T-helper 22 cell (primary cell): ENCODE measurements at regions not wholly inside any gene's neighbourhood (a gene's known extent, or its start where the extent isn't known, plus 50 kb on each side); places are given as distances from the start of the nearest gene placed in this dataset.
"Not testable (repeated sequence)": the region's sequence is repeated elsewhere in the genome, so short reads cannot be mapped to it uniquely, and the experiment has no call there.

Experiments
- DNase-seq: peaks from one replicate; pipeline ENCODE4 v3.0.0-alpha.2; 2020; ENCODE audit warnings: low read depth

DNA sequence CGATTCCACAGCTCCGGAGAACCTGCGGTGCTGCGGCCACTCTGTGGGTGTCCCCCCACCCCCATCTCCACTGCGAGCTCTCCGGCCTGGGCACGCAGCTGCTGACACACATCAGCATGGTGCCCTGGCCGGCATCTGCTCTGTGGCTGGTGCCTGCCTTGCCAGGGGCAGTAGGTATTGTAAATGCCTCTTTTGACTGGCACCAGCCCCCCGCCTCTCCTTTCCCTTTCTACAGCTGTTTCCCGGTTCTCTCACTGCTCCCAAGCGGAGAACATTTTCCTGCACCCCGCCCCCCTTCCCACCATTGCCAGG is 357.1 kb upstream of the ZNF32 start:
- no peak for DNase-seq

DNA sequence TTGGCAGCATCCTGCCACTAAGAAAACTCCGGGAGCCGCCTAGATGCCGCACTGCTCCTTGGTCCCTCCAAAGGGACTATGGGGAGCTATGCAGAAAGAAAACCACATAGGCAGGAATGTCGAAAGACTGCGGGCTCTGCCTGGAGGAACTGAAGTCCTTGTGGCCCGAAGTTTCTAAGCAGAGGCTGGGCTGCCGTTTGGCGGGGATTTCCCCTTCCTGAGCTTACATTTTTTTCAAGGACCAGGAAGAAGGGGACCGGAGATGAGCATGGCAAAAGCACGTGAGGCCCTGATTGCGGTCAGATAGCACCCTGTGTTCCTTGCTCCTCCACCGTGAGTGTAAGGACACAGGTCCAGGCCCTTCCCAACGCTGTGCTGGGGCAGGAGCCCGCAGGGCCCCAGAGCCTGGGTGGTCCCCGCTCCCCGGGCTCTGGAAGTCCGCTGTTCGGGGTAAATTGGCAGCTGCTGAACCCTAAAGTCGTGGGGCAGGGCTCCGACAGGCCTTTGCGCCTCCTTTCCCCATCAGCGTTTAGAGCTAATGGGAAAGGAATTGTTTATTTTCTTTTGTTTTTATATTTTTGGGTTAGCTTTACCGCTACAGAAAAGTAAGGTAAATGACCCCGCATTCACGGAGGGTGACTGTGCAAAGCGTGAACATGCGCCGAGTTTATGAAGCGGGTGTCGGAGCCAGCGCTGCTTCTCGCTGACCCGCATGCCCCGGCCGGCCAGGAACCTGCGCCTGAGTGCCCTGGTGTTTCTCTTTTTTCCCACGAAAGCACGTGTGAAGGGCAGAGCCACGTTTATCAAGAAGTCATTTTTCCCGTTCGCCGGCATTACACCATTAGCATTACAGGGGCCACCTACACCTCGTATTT is 356.5 kb upstream of the ZNF32 start:
- no peak for DNase-seq

DNA sequence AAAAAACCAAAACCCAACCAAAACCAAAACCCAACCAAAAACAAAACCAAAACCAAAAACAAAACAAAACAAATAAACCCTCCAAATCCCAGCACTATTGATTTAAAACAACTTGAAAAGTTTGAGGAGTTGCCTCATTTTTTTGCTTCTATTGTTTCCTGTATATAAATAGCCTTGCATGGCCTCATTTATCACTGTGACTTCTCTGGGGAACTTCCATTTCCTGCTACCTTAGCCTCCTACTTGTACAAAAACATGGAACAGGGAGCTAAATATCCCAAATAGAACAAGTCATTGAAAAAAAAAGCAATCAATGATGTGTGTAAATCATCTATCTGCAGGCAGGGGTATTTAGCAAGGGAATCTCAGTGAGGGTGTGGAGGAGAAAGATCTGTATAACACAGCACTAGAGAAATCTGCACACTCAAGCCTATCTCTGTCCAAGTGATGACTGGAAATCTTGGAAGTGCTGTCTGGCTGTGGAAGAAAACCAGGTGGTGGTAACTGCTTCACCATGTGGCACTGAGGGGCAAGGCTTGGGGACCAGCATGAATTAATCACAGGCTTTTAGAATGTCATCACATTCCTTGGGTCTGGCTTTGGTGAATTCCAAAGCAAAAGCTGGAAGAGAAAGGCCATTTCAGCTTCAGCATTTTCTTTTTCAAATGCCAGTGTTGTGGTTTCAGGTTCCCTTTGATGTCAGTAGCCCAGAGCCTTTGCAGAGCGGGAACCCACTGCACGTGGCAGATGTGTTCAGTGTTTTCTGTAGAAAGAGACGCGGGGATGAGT is 349.5 kb upstream of the ZNF32 start:
- DNase-seq, result no peak

DNA sequence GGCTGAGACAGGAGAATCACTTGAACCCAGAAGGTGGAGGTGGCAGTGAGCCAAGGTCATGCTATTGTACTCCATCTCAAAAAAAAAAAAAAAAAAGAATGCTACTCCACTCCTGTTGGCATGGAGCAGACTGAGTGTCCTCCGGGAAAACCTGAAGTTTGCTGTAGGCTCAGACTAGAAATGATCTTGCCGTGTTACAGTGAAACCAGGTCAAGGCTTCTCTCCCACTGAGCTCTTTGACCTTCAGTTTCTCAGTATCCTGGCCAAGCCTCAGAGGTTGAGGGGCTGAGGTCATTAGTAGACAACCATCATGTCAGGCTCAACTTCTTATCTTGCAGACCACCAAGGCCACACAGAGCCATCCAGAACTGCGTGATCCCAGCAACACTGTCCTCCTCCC is 348.6 kb upstream of the ZNF32 start:
- no peak for DNase-seq

DNA sequence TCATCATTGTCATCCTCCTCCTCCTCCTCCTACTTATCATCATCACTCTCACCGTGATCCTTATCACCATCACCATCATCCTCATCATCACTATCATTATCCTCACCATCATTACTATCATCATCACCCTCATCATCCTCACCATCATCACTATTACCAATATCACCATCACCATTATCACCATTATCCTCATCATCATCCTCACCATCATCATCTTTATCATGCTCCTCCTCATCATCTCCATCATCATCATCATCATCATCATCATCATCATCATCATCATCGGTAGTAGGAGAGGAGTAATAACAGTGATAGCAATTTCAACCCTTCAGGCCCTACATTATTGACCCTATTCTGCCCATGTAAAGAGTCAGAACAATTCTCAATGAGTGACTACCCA is 345.9 kb upstream of the ZNF32 start:
- DNase-seq, result no peak

DNA sequence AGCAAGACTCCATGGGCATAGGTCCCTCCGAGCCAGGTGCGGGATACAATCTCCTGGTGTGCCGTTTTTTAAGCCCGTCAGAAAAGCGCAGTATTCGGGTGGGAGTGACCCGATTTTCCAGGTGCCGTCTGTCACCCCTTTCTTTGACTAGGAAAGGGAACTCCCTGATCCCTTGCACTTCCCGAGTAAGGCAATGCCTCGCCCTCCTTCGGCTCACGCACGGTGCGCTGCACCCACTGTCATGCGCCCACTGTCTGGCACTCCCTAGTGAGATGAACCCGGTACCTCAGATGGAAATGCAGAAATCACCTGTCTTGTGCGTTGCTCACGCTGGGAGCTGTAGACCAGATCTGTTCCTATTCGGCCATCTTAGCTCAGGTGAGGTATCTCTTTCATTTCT is 344.1 kb upstream of the ZNF32 start:
- not testable (repeated sequence) for DNase-seq

DNA sequence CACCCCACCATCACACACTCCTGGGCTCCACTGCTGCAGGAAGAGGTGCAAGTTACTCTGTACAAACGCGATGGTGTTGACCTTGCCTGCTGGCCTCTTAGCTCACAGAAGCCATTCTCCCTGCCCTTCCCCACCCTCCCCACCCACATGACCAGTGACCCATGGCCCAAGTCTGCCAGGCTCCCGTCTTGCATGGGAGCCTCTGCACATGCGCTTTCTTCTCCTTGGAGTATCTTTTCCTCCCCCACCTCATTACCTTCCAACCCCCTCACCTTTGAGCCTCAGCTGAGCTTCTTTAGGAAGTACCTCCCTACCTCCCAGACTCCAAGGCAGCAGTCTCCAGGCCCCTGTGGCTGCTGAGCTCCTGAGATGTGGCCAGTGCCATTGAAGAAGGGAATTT is 337.7 kb upstream of the ZNF32 start:
- DNase-seq, result no peak

DNA sequence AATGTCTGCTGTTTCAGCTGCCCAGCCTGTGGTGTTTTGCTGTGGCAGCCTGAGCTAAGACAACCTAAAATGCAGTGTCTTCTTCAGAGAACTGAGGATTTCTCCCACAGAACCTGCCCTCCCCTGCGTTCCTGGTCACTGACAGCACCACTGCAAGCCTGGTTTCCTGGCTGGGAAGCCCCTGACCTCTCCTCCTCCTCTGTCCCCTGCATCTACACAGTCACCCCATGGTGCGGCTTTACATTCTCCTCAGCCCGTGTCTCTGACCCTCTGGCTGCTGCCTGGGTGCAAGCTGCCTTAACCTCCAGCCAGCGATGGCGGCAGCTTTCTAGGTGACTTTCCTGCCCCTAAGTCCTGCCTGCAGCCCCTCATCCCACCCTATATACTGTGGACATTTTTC is 337.3 kb upstream of the ZNF32 start:
- DNase-seq, result no peak

DNA sequence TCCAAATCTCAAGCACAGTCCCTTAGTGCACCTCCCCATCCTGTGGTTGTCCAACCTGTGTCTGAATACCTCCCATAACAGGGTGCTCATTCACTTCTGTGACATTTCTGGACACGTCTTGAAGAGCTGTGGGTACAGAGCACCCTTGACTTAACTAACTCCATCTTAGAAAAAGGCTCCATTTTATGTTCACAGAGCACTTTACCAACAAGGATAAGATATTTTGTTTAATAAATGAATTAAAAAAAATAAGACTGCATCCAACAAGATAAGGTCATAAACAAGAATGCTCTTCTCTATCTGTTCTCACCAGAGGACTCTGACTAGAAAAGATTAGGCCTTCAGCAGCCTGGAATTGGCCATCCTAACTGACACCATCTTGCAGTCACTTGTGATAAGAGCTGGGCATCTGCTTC is 335.2 kb upstream of the ZNF32 start:
- DNase-seq, result no peak

DNA sequence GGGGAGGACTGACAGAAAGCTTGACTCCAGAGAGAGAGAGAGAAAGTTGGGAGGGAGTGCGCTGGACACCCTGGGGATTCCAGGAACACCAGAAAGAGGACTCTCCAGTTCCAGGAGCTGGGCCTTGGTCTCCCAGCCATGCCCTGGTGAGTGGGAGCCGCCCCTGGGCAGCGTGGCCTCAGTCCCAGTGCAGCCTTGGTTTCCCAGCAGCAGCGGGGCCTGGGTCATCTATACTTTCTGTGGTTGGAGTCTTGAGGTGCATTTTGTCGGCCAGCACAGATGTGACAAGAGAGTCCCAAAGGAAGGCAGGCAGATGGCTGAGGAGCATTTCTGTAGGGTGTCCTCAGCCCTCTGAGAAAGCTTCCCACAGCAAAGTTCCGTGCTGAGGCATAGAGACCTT is 334.7 kb upstream of the ZNF32 start:
- DNase-seq, result no peak

DNA sequence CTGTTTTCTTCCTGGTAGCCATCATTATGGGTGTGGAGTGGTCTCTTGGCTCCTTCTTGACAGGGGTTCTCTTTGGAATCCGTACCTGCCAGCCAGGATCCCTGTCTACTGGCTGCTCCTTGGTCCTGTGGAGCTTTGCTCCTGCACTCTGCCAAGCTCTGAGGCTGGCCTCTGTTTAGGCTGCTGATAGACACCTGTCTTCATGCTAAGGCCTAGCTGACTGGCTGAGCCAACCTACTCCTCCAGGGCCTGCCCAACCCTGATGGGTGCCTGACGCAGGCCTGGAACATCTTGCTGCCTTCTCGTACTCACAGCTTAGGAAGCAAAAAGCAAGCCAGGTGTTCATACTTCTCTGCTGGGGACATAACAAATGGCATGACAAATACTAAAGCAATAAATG is 333.6 kb upstream of the ZNF32 start:
- no peak for DNase-seq

DNA sequence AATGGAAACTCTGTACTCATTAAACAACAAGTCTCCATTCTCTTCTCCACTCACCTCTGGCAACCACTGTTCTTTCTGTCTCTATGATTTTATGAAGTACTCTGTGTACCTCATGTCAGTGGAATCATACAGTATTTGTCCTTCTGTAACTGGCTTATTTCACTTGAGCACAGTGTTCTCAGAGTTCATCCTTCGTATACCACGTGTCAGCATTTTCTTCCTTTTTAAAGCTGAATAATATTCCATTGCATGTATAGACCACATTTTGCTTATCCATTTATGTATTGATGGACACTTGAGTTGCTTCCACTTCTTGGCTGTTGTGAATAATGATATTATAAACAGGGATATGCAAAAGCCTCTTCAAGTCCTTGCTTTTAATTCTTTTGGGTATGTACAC is 333.0 kb upstream of the ZNF32 start:
- no peak for DNase-seq

DNA sequence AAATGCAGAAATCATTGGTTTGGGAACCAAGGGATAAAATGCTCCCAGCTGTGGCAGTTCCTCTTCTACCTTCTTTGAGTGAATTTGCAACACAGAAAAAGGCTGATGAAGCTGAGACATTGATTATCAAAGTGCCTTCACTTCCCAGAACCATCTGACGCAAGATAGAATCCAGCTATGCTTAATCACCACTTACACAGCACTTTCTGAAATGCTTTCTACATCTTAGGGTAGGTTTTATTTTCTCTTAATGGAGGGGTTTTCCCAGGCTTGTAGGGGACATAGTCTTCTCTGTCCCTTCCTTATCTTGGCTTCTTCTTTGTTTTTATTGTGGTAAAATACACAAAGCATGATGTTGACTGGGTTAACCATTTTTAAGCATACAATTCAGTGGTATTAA is 332.6 kb upstream of the ZNF32 start:
- no peak for DNase-seq

DNA sequence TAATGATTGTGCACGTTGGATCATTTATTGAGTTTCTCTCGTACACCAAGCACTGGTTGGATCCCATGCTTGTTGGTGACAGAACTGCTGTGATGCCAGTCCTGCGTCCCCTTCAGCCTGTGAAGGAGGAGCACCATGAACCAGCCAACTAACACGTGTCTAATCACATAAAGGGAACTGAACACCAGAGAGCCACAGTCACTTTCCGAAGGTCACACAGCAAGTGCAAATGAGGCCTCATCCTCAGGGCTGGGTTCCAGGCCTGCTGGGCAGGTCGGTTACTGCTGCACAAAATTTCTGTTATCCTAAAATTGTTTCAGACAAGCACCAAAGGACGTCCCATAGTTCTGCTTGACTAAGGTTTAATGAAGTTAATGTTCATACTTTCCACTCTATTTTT is 332.0 kb upstream of the ZNF32 start:
- DNase-seq, result no peak

DNA sequence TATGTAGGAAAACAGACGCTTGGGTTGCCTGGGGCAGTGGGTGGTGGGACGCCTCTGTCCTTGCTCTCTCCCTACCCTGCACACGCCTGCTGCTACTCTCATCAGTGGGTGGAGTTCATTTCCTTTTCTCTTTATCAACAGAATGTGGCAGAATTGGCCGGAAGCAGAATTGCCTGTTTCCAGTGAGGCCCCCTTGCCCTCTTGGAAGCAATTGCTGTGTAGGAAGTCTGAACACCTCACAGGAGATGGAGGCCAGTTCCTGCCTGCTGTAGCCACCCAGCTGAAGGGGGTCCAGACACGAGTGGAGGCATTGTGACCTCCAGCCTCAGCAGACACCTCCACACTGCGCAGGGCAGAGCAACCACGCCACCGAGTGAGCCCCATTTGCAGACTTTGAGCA is 331.6 kb upstream of the ZNF32 start:
- DNase-seq, result no peak

DNA sequence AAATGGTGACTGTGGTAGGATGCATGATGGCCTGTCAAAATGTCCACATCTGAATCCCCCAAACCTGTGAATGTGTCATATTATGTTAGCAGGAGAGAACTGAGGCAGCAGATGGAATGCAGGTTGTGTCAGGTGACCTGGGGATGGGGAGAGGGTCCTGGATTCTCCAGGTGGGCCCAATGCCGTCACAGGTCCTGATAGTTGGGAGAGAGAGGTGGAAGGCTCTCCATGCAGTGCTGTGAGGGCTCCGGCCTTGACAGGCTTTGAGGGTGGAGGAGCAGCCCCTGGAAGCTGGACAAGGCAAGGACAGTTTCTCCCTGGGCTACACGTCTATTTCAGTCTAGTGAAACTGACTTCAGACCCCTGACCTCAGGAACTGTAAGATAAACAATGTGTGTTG is 330.9 kb upstream of the ZNF32 start:
- no peak for DNase-seq

DNA sequence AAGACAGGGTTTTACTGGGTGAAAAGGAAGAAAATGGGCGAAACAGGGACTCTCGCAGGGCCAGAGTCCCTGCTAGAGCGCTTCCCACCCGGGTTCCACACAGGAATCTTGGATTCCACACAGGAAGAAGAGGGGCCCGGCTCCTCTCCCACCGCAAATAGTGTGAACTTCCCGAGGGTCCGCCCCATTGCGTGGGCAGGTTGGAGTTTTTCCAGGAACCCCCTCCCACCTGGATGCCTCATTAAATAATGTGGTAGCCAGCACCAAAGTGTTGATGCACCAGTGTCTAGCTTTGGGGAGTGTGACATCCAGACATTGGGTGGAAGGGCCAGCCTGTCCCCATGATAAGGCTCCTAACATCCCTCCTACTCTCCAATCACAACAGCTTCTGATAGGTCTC is 330.3 kb upstream of the ZNF32 start:
- no peak for DNase-seq

DNA sequence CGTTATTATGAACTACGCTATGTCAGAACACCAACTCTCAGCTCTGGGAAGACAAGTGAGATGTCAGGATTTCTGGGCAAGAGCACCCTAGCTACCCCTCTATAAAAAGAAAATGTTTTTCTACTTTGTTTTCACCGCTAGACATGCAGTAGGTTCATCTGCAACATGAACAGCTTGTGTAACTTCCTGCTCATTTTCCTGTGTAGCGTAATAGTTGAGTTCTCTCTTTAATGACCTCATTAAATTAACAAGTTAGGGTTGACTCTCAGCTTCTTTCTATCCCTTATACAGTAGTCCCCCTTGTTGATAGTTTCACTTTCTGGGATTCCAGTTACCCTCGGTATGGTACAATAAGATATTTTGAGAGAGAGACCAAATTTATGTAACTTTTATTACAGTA is 329.4 kb upstream of the ZNF32 start:
- no peak for DNase-seq

DNA sequence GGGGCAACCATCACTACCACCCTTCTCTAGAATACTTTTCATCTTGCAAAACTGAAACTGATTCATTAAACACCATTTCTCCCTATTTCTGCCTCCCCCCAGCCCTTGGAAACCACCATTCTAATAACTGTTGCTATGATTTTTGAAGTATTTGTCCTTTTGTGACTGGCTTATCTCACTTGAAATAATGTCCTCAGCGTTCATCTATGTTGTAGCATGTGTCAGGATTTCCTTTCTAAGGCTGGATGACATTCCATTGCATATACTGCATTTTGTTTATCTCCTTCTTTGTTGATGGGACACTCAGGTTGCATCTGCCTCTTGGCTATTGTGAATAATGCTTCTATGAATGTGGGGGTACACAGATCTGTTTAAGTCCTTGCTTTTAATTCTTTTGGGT is 327.6 kb upstream of the ZNF32 start:
- DNase-seq, result no peak

DNA sequence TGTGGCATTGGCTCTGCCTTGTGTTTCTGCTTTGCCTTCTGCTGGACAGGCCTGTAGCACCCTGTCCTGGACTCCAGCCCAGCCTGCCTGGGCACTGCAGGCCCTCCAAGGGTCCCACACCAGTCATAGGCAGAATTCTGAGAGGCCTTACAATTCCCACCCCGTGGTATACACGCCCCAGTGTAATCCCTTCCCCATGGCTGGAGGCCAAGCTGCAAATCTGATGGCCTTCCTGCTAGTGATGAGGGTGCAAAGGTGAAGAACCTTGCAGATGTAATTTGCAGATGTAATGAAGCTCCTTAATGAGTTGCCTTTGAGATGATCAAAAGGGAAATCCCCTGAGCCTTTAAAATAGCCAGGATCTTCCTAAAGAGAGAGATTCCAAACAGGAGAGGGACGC is 325.1 kb upstream of the ZNF32 start:
- DNase-seq, result no peak

DNA sequence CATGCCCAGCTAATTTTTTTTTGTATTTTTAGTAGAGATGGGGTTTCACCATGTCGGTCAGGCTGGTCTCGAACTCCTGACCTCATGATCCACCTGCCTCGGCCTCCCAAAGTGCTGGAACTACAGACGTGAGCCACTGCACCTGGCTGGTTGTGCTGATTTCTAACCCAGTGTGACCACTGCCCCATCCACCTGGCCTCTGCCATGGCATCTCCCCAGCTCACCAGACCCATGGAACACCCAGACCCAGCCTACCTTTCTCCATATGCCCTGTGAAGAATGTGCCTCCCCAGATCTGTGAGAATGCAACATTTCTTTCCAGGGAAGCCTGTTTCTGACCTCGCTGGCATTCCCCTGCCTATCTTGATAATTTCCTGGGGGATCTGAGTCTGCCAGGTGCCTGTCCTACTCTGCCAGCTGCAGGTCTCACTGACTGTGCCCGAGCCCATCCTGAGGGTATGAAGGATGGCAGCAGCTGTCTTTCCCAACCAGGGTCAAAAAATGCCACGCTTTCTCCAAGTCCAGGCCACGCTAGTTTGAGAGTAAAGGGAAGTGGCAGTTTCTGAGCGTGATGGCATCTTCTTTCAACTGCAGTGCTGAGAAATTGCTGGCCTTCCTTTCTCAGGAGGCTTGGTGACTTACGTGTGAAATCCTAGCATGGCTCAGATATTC is 324.4 kb upstream of the ZNF32 start:
- no peak for DNase-seq

DNA sequence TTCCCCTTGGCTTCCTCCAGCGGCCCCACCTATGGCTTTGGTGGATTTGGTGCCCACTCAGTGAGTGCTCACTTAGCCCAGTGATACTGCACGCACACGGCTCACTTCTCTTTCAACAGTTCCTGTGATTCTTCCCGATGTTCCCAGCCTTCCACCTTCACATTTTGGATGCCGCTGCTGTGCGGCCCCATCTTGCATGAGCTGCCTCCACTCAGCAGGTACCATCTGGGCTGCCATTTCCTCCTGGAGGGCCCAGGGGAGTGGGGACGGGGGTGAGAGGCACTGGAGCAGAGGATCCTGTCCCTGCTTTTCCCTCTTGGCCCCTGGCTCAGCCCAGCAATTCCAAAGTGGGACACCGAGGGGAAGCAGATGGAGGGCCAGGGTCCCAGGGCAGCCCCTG is 323.3 kb upstream of the ZNF32 start:
- DNase-seq, result no peak

DNA sequence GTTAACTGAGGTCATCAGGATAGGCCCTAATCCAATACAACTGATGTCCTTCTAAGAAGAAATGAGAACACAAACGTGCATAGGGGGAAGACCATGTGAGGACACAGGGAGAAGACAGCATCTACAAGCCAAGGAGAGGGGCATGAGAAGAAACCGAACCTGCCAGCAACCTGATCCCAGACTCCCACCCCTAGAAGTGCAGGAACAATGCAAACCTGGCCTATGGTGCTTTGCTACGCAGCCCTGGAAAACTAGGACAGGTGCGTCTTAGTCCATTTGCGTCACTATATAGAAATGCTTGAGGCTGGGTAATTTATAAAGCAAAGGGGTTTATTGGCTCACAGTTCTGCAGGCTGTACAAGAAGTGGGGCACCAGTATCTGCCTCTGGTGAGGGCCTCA is 322.6 kb upstream of the ZNF32 start:
- no peak for DNase-seq
